ENCODE measurements at regions not wholly inside any gene's neighbourhood (a gene's known extent, or its start where the extent isn't known, plus 50 kb on each side); places are given as distances from the start of the nearest gene placed in this dataset.
"Not testable (repeated sequence)": the region's sequence is repeated elsewhere in the genome, so short reads cannot be mapped to it uniquely, and the experiment has no call there.

DNA sequence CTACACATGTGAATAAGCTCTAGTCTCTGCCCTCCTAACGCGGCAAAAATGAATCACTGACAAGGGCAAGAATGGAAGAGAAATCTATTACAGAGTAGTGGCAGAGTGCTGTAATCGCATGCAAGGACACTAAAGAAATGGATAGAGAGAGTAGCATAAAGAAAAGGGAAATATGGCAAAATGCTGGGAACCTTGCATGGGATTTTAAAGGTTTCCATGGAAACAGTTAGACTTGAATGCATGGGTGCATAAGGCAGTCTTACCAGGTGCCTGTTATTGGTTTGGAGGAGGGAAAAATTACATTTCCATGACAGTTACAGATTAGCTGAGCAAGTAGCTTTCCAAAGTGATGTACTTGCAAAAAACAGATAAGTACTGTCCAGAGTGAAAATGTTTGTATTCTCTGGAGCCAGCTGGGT is 233.4 kb downstream of the PTN start:
- no peak for DNase-seq (ENCODE audit: low spot score)

- DNase-seq (ENCODE audit: low spot score), result not testable (repeated sequence)
These were observed 235.7 kb downstream of the PTN start for GRCh38 chr7:137107802-137108201.

DNA sequence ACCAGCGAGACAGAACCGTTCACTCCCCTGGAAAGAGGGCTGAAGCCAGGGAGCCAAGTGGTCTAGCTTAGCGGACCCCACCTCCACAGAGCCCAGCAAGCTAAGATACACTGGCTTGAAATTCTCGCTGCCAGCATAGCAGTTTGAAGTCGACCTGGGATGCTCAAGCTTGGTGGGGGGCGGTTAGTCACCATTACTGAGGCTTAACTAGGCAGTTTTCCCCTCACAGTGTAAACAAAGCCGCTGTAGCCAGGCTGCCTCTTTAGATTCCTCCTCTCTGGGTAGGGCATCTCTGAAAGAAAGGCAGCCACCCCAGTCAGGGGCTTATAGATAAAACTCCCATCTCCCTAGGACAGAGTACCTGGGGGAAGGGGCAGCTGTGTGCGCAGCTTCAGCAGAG is 235.1 kb downstream of the CHRM2 start:
- not testable (repeated sequence) for DNase-seq (ENCODE audit: low spot score)

- no peak for DNase-seq (ENCODE audit: low spot score)
These were observed 228.7 kb downstream of the CHRM2 start for GRCh38 chr7:137097111-137097510.

DNA sequence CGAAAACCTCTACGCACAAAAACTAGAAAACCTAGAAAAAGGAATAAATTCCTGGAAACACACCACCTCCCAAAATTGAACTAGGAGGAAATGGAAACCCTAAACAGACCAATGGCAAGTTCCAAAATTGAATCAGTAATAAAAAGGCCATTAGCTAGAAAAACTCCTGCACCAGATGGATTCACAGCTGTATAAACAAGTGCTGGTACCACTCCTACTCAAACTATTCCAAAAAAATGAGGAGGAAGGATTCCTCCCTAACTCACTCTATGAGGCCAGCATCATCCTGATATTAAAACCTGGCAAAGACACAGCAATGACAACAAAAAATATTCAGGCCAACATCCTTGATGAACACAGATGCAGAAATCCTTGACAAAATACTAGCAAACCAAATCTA is 228.2 kb downstream of the CHRM2 start:
- no peak for DNase-seq (ENCODE audit: low spot score)

- DNase-seq (ENCODE audit: low spot score), result no peak
These were observed 224.7 kb downstream of the CHRM2 start for GRCh38 chr7:137093198-137093597.

DNA sequence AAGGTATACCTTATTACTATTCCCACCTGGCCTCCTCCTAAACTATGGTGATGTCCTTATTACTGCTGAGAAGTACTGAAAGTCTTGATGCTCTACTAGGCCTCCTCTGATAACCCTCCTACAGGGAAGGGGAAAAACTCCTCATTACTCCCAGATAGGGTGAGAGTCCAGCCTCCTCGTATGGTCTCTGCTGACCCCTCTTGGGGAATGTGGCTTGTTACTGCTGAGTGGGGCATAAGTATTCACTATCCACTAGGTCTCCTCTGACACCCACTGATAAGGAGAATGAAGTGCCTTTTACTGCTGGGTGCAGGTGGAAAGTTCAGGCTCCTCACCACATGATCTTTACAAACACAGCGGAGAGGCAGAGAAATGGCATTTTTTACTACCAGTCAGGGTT is 222.9 kb downstream of the CHRM2 start:
- DNase-seq (ENCODE audit: low spot score), result no peak

DNA sequence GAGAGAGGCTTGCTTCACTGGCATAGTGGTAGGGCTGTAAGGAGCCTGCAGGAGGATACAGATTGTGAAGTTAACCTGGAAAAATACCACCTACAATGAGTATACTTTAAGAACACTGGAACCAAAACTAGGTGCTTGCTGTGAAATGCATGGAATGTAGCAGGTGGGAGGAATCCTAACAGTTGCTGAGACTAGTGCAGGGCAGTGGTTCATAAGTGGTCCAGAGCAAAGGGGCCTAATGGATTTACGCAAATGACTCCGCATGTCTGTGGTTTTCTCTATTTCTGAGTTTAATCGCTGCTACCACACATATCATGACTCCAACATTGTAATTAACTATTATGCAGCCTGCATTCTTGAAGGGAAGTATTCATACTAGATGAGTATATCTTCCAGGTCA is 218.4 kb downstream of the CHRM2 start:
- DNase-seq (ENCODE audit: low spot score), result no peak

- no peak for DNase-seq (ENCODE audit: low spot score)
These were observed 216.3 kb downstream of the CHRM2 start for GRCh38 chr7:137084607-137085380.

GRCh38 chr7:137082391-137082790 is 213.9 kb downstream of the CHRM2 start:
- DNase-seq (ENCODE audit: low spot score), result no peak

GRCh38 chr7:137081321-137082093 is 213.1 kb downstream of the CHRM2 start:
- no peak for DNase-seq (ENCODE audit: low spot score)

DNA sequence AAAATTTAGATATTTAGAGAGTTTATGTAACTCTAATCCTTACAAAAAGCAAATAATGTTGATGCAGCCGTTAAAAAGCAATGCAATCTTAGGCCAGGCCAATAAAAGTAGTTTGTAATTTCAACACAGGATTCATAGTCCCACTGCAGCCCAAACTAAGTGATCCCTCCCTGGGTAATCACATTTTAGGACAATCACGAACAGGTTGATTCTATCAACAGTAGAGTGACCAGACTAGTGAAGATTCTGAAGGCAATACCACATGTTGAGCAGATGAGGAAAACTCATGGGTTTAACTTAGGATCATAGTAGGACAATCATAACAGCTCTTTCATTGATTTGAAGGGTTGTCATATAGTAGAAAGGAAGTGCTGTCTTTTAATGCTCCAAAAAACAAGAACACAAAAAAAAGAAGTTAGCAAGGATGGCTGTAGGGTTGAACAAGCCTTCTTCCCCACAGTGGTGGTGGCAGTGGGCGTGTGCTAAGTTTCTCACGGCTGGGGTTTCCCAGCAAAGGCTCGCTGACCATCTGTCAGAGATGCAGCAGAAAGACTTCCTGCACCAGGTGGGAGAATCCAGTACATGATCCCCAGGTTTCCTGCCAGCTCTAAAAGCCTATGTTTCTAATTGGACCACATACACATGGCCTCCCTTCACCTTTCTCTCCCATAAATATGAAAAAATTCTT is 212.2 kb downstream of the CHRM2 start:
- no peak for DNase-seq (ENCODE audit: low spot score)

DNA sequence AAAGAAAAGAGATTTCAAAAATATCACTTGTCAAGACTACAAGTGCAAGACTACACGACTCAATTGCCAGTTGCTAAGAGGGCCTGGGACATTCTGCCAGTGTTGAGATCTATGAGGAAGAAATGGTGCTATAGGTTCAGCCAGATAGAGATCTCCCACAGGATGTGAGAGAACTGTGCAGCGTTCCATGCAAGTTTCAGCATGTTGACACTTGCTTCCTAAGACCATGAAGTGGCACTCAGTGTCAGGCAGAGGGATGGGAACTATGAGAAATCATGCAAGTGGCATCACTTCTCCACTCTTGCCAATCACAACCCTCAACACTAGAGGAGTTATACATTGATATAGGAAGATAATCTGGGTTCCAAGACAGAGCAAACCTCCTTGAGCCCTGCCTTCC is 210.3 kb downstream of the CHRM2 start:
- DNase-seq (ENCODE audit: low spot score), result no peak

GRCh38 chr7:137074391-137075030 is 206.1 kb downstream of the CHRM2 start:
- no peak for DNase-seq (ENCODE audit: low spot score)

DNA sequence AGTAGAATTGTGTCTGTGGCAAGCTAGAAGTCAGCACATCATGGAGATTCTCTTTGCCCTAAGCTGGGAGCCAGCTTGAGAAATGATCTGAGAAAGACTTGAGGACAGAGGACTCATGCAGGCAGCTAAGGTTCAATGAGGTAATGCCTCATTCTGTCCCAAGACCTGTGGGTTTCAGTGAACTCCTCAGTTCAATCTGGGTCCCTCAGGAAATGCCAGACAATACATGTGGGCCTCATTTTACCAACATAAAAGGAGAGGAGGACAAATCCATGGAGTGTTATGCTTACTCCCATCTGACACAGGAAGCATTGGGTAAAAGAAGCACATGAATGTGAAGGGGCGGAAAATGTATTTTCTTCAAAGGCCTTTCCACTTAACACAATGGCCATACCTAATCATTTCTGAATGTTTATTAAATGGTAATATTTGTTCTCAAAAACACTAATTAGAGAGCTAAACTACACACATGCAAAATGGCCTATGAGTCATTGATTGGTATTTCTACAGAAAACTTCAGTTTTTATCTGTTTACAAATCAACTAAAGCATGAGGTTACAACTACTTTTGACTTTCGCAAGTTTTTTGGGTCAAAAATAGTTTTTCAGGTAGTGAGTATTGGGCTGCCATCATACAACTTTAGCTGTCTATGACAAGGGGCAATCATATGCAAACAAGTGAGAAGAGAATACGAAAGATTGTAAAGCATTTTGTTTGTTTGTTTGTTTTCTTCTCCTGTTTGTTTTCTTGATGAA is 205.3 kb downstream of the CHRM2 start:
- no peak for DNase-seq (ENCODE audit: low spot score)
